D721Med (cell line): ENCODE measurements at regions not wholly inside any gene's neighbourhood (a gene's known extent, or its start where the extent isn't known, plus 50 kb on each side); places are given as distances from the start of the nearest gene placed in this dataset.

Experiments used
- DNase-seq: peaks from one replicate; pipeline ENCODE4 v3.0.0; 2011; ENCODE audit warnings: low spot score; ENCODE audit not compliant: insufficient read length
- FAIRE-seq: peaks from 2 replicates; lab custom pipeline; 2011; peaks lifted over from hg19 to GRCh38; lab: Jason Lieb, UNC
- TF ChIP-seq, protein P1 (sequence below): IDR thresholded peaks from 2 replicates; pipeline ENCODE4 v1.5.1; 2012; ENCODE audit warnings: mild to moderate bottlenecking, control low read depth; ENCODE audit not compliant: insufficient read depth; ENCODE audit errors: missing control alignments

GRCh38 chr2:89841476-89841840, 1150.0 kb downstream of the RPIA start:
- DNase-seq = no peak
- FAIRE-seq = no peak
- TF ChIP-seq, protein P1, sequence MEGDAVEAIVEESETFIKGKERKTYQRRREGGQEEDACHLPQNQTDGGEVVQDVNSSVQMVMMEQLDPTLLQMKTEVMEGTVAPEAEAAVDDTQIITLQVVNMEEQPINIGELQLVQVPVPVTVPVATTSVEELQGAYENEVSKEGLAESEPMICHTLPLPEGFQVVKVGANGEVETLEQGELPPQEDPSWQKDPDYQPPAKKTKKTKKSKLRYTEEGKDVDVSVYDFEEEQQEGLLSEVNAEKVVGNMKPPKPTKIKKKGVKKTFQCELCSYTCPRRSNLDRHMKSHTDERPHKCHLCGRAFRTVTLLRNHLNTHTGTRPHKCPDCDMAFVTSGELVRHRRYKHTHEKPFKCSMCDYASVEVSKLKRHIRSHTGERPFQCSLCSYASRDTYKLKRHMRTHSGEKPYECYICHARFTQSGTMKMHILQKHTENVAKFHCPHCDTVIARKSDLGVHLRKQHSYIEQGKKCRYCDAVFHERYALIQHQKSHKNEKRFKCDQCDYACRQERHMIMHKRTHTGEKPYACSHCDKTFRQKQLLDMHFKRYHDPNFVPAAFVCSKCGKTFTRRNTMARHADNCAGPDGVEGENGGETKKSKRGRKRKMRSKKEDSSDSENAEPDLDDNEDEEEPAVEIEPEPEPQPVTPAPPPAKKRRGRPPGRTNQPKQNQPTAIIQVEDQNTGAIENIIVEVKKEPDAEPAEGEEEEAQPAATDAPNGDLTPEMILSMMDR = no peak

DNA sequence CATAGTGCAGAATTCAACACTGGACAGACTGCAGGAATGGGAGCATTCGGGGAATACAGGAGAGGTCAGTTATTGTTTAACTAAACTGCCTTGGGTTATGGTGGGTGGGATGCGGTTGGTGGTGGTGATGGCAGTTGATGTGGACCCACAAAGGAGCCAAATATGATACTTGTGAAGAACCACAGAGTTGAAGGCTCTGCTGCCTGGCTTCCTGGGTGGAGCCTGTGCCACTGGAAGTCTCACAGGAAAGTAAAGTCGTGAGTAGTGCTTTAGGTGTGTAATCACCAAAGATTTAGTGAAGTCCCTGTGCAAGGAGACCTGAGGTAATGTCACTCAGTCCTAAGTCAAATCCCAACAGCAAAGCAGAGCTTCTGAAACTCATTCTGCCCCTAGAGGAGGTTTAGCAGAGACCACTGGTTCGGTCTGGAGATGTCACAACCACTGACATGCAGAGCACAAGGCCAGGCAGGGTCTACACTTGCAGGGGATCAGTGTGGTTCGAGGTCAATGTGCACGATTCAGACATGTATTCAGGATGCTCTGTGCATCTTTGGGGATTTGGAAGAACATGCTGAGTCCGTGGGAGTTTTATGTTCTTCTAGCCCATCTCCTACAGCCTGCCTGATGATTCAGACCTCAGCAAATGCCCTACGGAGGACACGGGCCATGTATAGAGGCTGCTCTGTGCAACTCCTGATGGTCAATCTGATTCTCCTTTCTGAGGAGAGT, 1150.9 kb downstream of the RPIA start:
- DNase-seq (no peak), FAIRE-seq (no peak)
- TF ChIP-seq, protein P1 = no peak

DNA sequence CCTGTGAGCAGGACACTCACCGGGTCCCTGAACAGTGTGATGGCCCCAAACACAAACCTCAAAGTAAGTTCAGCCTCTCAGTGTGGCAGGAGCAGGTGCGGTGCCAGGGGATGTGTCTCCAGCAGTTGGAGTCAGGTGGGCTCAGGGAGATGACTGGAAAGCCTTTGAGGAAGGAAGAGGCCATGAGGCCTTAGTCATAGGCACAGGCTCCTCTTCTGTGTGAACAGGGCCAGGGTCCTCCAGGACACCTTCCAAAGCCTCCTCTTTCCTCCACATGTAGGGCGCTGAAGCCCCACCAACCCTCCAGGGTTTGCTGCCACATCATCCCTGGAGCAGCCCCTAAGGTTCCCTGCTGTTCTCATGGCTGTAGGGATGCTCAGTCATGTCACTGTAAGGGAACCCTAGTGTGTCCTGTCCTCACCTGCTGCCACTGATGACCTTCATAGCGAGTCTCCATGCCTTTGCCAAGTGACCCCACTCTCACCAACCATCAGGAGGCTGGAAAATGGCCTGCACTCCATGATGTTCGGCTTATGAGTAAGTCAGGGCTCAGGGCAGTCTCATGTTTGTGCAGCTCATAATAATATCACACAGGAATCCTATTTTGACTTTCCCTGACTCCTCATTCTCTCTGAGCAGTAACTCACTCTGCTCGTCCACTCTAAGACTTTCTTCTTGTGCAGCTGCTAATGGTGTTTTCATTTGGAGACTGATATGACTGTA, 1152.9 kb downstream of the RPIA start:
- DNase-seq = no peak
- TF ChIP-seq, protein P1 = no peak
- no peak for FAIRE-seq

GRCh38 chr2:89845532-89845931, 1154.1 kb downstream of the RPIA start:
- TF ChIP-seq, protein P1 = no peak
- DNase-seq (no peak), FAIRE-seq (no peak)

DNA sequence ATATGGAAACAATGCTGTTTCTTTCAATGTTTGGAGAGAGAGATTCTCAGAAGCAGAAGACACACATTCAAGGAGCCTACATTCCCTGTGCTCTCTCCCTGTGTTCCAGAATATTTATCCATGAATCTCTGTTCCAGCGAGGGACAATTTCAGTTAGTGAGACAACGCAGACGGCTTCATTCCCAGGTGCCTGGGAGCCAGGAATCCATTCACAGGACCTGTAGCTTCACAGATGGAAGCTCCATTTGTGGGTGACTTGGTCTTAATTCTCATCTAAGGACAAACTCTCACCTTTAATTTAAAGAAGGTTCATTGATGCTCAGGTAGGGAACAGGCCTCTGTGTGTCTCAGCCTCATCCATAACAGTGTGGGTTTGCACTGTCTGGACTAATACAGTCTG, 1156.6 kb downstream of the RPIA start:
- FAIRE-seq (no peak), DNase-seq (no peak)
- TF ChIP-seq, protein P1 = no peak

- DNase-seq (no peak), FAIRE-seq (no peak)
- TF ChIP-seq, protein P1 = no peak
Observed at GRCh38 chr2:89848763-89849368, 1157.4 kb downstream of the RPIA start.
